VCaP (cell line): ENCODE measurements at regions not wholly inside any gene's neighbourhood (a gene's known extent, or its start where the extent isn't known, plus 50 kb on each side); places are given as distances from the start of the nearest gene placed in this dataset.

Experiments used
- H3K27ac ChIP-seq: fragments of 450-650 bp; 2 replicates; pipeline ENCODE4 v1.5.1; 2017
- CTCF ChIP-seq: fragments of 450-650 bp; conservative IDR thresholded peaks from 2 replicates; pipeline ENCODE4 v1.5.1; 2017; ENCODE audit warnings: mild to moderate bottlenecking, moderate library complexity

DNA sequence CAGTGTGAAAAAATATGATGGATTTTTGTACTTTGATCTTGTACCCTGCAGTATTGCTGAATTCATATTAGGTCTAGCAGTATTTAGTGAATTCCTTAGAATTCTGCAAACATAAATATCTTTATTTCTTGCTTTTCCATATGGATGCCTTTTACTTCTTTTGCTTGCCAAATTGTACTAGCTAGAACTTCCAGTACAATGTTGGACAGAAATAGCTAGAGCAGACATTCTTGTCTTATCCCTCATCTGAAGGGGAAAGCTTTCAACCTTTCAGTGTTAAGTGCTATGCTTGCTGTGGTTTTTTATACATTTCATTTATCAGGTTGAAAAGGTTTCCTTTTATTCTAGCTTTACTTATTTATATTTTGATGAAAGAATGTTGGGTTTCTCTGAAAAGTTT, 1321.9 kb upstream of the CHAC2 start:
- no peak for TF ChIP-seq CTCF
- H3K27ac ChIP-seq: no peak overlapping the region

- no peak for TF ChIP-seq CTCF
- H3K27ac ChIP-seq: no peak overlapping the region
Observed at GRCh38 chr2:52431352-52431760, 1336.2 kb upstream of the CHAC2 start.

- no peak overlapping the region for H3K27ac ChIP-seq
- no peak for TF ChIP-seq CTCF
Observed at GRCh38 chr2:52429740-52430139, 1337.9 kb upstream of the CHAC2 start.

GRCh38 chr2:52429171-52429570, 1338.4 kb upstream of the CHAC2 start:
- no peak overlapping the region for H3K27ac ChIP-seq
- no peak for TF ChIP-seq CTCF

GRCh38 chr2:52428224-52428623, 1339.4 kb upstream of the CHAC2 start:
- no peak overlapping the region for H3K27ac ChIP-seq
- no peak for TF ChIP-seq CTCF

GRCh38 chr2:52423655-52424054, 1343.9 kb upstream of the CHAC2 start:
- no peak for TF ChIP-seq CTCF
- no peak overlapping the region for H3K27ac ChIP-seq

- no peak for TF ChIP-seq CTCF
- H3K27ac ChIP-seq: no peak overlapping the region
Observed at GRCh38 chr2:52423111-52423510, 1344.5 kb upstream of the CHAC2 start.

DNA sequence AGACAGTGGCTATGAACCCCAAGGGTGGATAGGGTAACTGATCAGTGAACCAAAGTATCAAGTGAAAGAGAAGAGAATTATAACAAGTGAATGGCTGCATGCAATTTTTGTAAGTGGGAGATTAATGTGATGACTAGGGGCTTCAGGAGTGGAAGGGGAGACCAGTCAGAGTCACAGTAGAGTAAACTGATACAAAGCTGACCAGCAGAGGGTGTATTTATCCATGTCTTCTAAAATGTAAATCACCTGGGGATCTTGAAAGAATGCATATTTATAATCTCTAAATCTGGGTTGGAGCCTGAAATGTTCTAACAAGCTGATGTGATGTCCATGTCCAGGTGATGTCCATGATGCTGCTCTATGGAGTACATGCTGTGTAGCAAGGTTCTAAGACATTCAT, 1351.3 kb upstream of the CHAC2 start:
- H3K27ac ChIP-seq: no peak overlapping the region
- TF ChIP-seq CTCF: peak; percentile 55
